HUES6 (cell line): ENCODE measurements at regions not wholly inside any gene's neighbourhood (a gene's known extent, or its start where the extent isn't known, plus 50 kb on each side); places are given as distances from the start of the nearest gene placed in this dataset.

Source experiments
- H3K27ac ChIP-seq: 2 replicates; pipeline ENCODE4 v1.7.0; 2013; ENCODE audit warnings: low read depth, mild to moderate bottlenecking, low read length, inconsistent platforms
- H3K27me3 ChIP-seq: 2 replicates; pipeline ENCODE4 v1.6.1; 2013; ENCODE audit warnings: low read length; ENCODE audit not compliant: control insufficient read depth, insufficient read depth
- H3K36me3 ChIP-seq: 2 replicates; pipeline ENCODE4 v1.6.1; 2013; ENCODE audit warnings: low read length; ENCODE audit not compliant: control insufficient read depth, insufficient read depth
- H3K4me1 ChIP-seq: 2 replicates; pipeline ENCODE4 v1.6.1; 2013; ENCODE audit warnings: low read length; ENCODE audit not compliant: control insufficient read depth, insufficient read depth
- H3K4me3 ChIP-seq: 2 replicates; pipeline ENCODE4 v1.5.1; 2013; ENCODE audit warnings: low read depth, low read length
- H3K9ac ChIP-seq: one replicate; pipeline ENCODE4 v1.6.1; 2013; ENCODE audit warnings: mild to moderate bottlenecking, low read length
- H3K9me3 ChIP-seq: 2 replicates; pipeline ENCODE4 v1.6.1; 2013; ENCODE audit warnings: low read depth, low read length; ENCODE audit not compliant: control insufficient read depth, insufficient read depth

- Histone ChIP-seq H3K36me3 (no peaks in the 10 kb centered on the region), H3K9ac (no peak overlapping the region), H3K9me3 (peaks cover 15% of the 10 kb centered on the region), H3K27me3 (no peaks in the 10 kb centered on the region), H3K4me3 (no peak overlapping the region), H3K4me1 (peaks cover 8% of the 10 kb centered on the region), H3K27ac (no peak overlapping the region)
Observed at GRCh38 chr9:569296-569695, 272.2 kb upstream of the DMRT1 start.

- no peak overlapping the region for H3K27ac ChIP-seq
- peaks cover 15% of the 10 kb centered on the region for H3K4me1 ChIP-seq
- H3K4me3 ChIP-seq: no peak overlapping the region
- H3K36me3 ChIP-seq: no peaks in the 10 kb centered on the region
- H3K9me3 ChIP-seq: peaks cover 14% of the 10 kb centered on the region
- H3K27me3 ChIP-seq: no peaks in the 10 kb centered on the region
- H3K9ac ChIP-seq: no peak overlapping the region
Observed at GRCh38 chr9:570187-570586, 271.3 kb upstream of the DMRT1 start.

GRCh38 chr9:571066-571465, 270.4 kb upstream of the DMRT1 start:
- H3K9ac ChIP-seq: no peak overlapping the region
- no peaks in the 10 kb centered on the region for H3K36me3 ChIP-seq
- no peak overlapping the region for H3K4me3 ChIP-seq
- H3K27ac ChIP-seq: no peak overlapping the region
- peaks cover 15% of the 10 kb centered on the region for H3K4me1 ChIP-seq
- H3K27me3 ChIP-seq: no peaks in the 10 kb centered on the region
- peaks cover 7% of the 10 kb centered on the region; the same call in 1 of the 2 replicates for H3K9me3 ChIP-seq

- Histone ChIP-seq H3K9me3 (peaks cover 7% of the 10 kb centered on the region; the same call in 1 of the 2 replicates), H3K27ac (no peak overlapping the region), H3K27me3 (no peaks in the 10 kb centered on the region), H3K9ac (no peak overlapping the region), H3K4me3 (no peak overlapping the region), H3K36me3 (no peaks in the 10 kb centered on the region), H3K4me1 (peaks cover 15% of the 10 kb centered on the region)
Observed at GRCh38 chr9:571741-572140, 269.8 kb upstream of the DMRT1 start.

- Histone ChIP-seq H3K4me1 (peaks cover 15% of the 10 kb centered on the region), H3K9me3 (no peaks in the 10 kb centered on the region), H3K27ac (no peak overlapping the region), H3K4me3 (no peak overlapping the region), H3K36me3 (no peaks in the 10 kb centered on the region), H3K27me3 (no peaks in the 10 kb centered on the region), H3K9ac (no peak overlapping the region)
Observed at GRCh38 chr9:573691-574410, 267.6 kb upstream of the DMRT1 start.

GRCh38 chr9:575139-575538, 266.4 kb upstream of the DMRT1 start:
- H3K4me1 ChIP-seq: peaks cover 15% of the 10 kb centered on the region
- H3K4me3 ChIP-seq: no peak overlapping the region
- H3K27ac ChIP-seq: no peak overlapping the region
- H3K27me3 ChIP-seq: no peaks in the 10 kb centered on the region
- no peak overlapping the region for H3K9ac ChIP-seq
- H3K36me3 ChIP-seq: no peaks in the 10 kb centered on the region
- H3K9me3 ChIP-seq: 0 out of 2 replicates have a peak, but pooled peaks cover 5% of the 10 kb centered on the region

- Histone ChIP-seq H3K9me3 (peaks cover 22% of the 10 kb centered on the region), H3K27me3 (no peaks in the 10 kb centered on the region), H3K36me3 (no peaks in the 10 kb centered on the region), H3K4me1 (no peaks in the 10 kb centered on the region), H3K27ac (no peak overlapping the region), H3K4me3 (no peak overlapping the region), H3K9ac (no peak overlapping the region)
Observed at GRCh38 chr9:580652-581342, 260.7 kb upstream of the DMRT1 start.

- Histone ChIP-seq H3K4me1 (no peaks in the 10 kb centered on the region), H3K9me3 (peaks cover 22% of the 10 kb centered on the region), H3K36me3 (no peaks in the 10 kb centered on the region), H3K27me3 (no peaks in the 10 kb centered on the region), H3K27ac (no peak overlapping the region), H3K9ac (no peak overlapping the region), H3K4me3 (no peak overlapping the region)
Observed at GRCh38 chr9:581673-582497, 259.6 kb upstream of the DMRT1 start.

- H3K4me3 ChIP-seq: no peak overlapping the region
- H3K36me3 ChIP-seq: no peaks in the 10 kb centered on the region
- H3K9ac ChIP-seq: no peak overlapping the region
- H3K4me1 ChIP-seq: no peaks in the 10 kb centered on the region
- no peaks in the 10 kb centered on the region for H3K27me3 ChIP-seq
- peaks cover 22% of the 10 kb centered on the region for H3K9me3 ChIP-seq
- H3K27ac ChIP-seq: no peak overlapping the region
Observed at GRCh38 chr9:582775-583174, 258.7 kb upstream of the DMRT1 start.

GRCh38 chr9:587527-587926, 254.0 kb upstream of the DMRT1 start:
- Histone ChIP-seq H3K36me3 (no peaks in the 10 kb centered on the region), H3K27me3 (no peaks in the 10 kb centered on the region), H3K9ac (no peak overlapping the region), H3K4me1 (peaks cover 19% of the 10 kb centered on the region; the same call in 1 of the 2 replicates), H3K27ac (no peak overlapping the region), H3K4me3 (no peak overlapping the region), H3K9me3 (0 out of 2 replicates have a peak, but pooled peaks cover 3% of the 10 kb centered on the region)

GRCh38 chr9:588981-589380, 252.5 kb upstream of the DMRT1 start:
- Histone ChIP-seq H3K9ac (no peak overlapping the region), H3K27ac (no peak overlapping the region), H3K36me3 (no peaks in the 10 kb centered on the region), H3K4me3 (no peak overlapping the region), H3K9me3 (0 out of 2 replicates have a peak, but pooled peaks cover 3% of the 10 kb centered on the region), H3K27me3 (no peaks in the 10 kb centered on the region), H3K4me1 (peaks cover 19% of the 10 kb centered on the region; the same call in 1 of the 2 replicates)
